ENCODE measurements at regions not wholly inside any gene's neighbourhood (a gene's known extent, or its start where the extent isn't known, plus 50 kb on each side); places are given as distances from the start of the nearest gene placed in this dataset.

DNA sequence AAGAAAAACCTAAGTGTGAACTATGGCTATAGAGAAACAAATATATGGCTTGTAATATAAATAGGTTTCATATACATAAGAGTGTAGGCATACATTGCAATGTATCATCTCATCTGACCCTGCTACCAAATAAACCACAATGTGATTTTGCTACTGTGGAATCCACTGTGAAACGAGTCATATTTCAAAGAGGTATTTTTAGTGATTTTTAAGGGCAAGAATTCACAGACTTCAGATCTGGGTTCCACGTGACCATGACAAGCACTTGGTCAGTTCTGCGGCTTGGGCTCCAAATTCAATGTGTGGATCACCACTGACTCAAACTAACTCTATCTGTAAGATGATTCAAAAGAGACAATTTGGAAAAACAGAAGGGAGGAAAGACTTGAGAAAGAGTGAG, 147.0 kb upstream of the ERG start:
- no peak overlapping the region for H3K4me3 ChIP-seq (ENCODE audit: control insufficient read depth, low read depth, low read length)
- DNase-seq (ENCODE audit: low read depth), result peak; percentile 52

DNA sequence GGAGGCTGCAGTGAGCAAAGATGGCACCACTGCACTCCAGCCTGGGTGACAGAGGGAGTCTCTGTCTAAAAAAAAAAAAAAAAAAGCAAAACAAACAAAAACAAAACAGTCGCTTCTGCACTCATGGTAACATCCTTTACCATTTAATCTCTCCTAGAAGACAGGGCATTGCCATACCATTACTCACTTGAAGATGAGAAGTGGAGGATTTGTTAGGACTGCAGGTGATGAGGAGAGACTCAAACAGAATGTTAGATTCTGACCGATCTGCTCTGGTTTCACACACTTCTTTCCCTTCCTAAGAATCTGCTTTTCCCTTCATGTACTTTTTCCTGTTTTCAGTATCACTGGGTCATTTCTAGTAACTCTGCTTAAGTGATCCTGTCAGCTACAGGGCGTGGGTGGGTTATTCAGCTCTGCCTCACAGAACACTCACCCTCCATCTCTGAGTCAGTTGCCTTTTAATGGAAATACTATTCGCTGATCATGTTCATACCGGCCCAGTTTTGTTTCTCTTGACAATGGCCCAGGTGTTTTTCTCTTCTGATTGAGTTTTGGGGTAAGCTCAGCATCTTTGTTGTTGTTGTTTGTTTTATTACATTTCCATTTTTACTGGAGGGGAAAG, 148.0 kb upstream of the ERG start:
- TF ChIP-seq, protein P1, sequence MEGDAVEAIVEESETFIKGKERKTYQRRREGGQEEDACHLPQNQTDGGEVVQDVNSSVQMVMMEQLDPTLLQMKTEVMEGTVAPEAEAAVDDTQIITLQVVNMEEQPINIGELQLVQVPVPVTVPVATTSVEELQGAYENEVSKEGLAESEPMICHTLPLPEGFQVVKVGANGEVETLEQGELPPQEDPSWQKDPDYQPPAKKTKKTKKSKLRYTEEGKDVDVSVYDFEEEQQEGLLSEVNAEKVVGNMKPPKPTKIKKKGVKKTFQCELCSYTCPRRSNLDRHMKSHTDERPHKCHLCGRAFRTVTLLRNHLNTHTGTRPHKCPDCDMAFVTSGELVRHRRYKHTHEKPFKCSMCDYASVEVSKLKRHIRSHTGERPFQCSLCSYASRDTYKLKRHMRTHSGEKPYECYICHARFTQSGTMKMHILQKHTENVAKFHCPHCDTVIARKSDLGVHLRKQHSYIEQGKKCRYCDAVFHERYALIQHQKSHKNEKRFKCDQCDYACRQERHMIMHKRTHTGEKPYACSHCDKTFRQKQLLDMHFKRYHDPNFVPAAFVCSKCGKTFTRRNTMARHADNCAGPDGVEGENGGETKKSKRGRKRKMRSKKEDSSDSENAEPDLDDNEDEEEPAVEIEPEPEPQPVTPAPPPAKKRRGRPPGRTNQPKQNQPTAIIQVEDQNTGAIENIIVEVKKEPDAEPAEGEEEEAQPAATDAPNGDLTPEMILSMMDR (IDR thresholded peaks at IDR 0.05; ENCODE audit: control insufficient read depth, insufficient read depth, low read depth, low read length, missing control alignments), result no peak
- H3K4me3 ChIP-seq (ENCODE audit: control insufficient read depth, low read depth, low read length), result no peak overlapping the region
- peak; percentile 16 for DNase-seq (ENCODE audit: low read depth)

More for the DNA sequence above, 147.0 kb upstream of the ERG start:
- TF ChIP-seq, protein P1 (IDR thresholded peaks at IDR 0.05; ENCODE audit: control insufficient read depth, insufficient read depth, low read depth, low read length, missing control alignments), result no peak

DNA sequence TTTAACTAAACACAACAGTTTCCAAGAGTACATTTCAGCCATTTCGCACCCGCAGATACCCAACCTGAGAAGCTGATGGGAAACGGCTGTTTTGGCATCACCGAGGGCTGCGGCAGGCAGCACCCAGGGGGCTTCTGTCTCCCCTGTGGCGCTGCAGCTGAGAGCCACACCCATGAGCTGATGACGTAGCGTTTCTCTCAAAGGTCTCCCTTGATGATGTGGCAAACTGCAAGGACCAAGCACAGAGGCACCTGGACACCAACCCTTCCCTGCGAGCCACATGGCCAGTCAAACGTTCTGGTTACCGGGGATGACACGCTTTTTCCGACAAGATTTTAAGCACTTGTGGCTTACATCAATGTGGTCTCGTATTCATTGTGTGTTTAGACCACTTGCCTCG, 150.8 kb upstream of the ERG start:
- H3K4me3 ChIP-seq (ENCODE audit: control insufficient read depth, low read depth, low read length), result no peak overlapping the region
- TF ChIP-seq, protein P1 (IDR thresholded peaks at IDR 0.05; ENCODE audit: control insufficient read depth, insufficient read depth, low read depth, low read length, missing control alignments), result no peak
- no peak for DNase-seq (ENCODE audit: low read depth)

DNA sequence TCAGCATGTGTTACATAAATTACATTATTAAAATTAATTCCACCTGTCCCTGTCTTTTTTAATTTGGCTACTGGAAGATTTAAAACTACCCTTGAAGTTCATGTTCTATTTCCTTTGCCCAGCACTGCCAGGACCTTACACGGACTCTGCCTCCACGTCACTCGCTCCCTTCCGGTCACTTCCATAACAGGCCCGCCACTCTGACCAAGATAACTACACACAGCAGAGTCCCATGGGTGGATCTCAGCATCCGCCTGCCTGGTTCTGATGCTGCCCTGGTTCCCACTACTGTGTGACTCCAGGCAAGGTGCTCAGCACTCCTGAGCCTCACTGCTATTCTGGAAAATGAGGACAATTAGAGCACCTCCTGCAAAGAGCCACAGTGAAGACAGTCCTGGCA, 153.3 kb upstream of the ERG start:
- TF ChIP-seq, protein P1 (IDR thresholded peaks at IDR 0.05; ENCODE audit: control insufficient read depth, insufficient read depth, low read depth, low read length, missing control alignments), result no peak
- H3K4me3 ChIP-seq (ENCODE audit: control insufficient read depth, low read depth, low read length), result no peak overlapping the region
- DNase-seq (ENCODE audit: low read depth), result no peak

DNA sequence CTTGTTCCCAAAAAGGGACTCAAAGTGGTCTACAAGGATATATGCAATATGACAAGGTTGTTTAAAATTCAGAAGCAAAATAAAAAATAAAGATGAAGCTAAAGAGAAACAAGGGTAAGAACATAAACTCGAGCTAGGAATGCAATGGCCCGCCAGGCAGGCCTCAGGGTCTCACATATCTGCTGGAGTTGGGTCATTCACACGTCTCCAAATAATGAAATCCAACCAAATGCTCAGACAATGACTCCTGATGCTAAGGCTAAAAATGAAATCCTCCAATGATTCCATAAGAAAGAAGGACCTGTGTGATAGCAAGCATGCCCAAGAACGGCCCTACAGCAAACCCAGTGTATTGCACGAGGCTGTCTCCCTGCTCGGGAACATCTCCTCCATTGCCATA, 153.3 kb upstream of the ETS2 start:
- DNase-seq (ENCODE audit: low read depth), result no peak
- H3K4me3 ChIP-seq (ENCODE audit: control insufficient read depth, low read depth, low read length), result no peak overlapping the region
- TF ChIP-seq, protein P1 (IDR thresholded peaks at IDR 0.05; ENCODE audit: control insufficient read depth, insufficient read depth, low read depth, low read length, missing control alignments), result no peak

DNA sequence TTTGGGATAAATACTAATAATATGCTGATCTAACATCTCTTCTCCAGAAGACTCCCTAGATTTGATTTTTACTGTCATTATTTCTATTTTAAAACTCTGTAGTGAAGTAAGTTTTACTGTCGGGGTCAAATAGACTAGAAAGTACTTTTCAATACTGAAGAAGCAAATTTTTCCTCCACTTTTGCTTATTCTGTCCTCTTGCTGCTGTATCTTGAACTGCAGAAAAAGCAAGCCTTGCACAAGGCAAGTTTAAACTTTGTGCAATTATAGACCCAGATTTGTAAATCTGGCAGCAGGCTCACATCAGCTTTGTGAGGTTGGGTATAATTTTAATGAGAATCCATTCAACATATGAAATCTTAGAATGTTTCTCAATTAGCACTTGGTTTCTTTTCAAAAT, 151.1 kb upstream of the ETS2 start:
- TF ChIP-seq, protein P1 (IDR thresholded peaks at IDR 0.05; ENCODE audit: control insufficient read depth, insufficient read depth, low read depth, low read length, missing control alignments), result no peak
- H3K4me3 ChIP-seq (ENCODE audit: control insufficient read depth, low read depth, low read length), result no peak overlapping the region
- DNase-seq (ENCODE audit: low read depth), result no peak
